ENCODE measurements at regions not wholly inside any gene's neighbourhood (a gene's known extent, or its start where the extent isn't known, plus 50 kb on each side); places are given as distances from the start of the nearest gene placed in this dataset.

DNA sequence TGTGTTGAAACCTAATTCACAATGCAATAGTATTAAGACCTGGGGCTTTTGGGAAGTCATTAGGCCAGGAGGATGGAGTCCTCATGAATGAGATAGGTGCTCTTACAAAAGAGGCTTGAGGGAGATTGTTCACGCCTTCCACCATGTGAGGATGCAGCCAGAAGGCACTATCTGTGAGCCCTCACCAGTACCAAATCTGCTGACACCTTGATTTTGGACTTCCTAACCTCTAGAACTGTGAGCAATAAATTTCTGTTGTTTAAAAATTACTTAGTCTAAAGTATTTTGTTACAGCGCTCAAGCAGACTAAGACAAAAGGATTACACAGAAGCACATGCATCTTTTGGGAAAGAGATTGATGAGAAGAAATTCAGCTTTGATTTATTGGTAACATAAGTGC is 232.9 kb upstream of the NR4A3 start:
- intact Hi-C loops (cut with DNase I), result no loop called here
- no peaks in the 10 kb centered on the region for H3K27me3 ChIP-seq
- DNase-seq (ENCODE audit: extremely low spot score in 2 of 2), result no peak
- H3K36me3 ChIP-seq, result no peaks in the 10 kb centered on the region
- H3K9me3 ChIP-seq, result no peaks in the 10 kb centered on the region
- H3K4me3 ChIP-seq, result no peak overlapping the region
- no peak overlapping the region for H3K27ac ChIP-seq
- TF ChIP-seq, protein P1, sequence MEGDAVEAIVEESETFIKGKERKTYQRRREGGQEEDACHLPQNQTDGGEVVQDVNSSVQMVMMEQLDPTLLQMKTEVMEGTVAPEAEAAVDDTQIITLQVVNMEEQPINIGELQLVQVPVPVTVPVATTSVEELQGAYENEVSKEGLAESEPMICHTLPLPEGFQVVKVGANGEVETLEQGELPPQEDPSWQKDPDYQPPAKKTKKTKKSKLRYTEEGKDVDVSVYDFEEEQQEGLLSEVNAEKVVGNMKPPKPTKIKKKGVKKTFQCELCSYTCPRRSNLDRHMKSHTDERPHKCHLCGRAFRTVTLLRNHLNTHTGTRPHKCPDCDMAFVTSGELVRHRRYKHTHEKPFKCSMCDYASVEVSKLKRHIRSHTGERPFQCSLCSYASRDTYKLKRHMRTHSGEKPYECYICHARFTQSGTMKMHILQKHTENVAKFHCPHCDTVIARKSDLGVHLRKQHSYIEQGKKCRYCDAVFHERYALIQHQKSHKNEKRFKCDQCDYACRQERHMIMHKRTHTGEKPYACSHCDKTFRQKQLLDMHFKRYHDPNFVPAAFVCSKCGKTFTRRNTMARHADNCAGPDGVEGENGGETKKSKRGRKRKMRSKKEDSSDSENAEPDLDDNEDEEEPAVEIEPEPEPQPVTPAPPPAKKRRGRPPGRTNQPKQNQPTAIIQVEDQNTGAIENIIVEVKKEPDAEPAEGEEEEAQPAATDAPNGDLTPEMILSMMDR (IDR thresholded peaks at IDR 0.05), result no peak
- TF ChIP-seq POLR2A (IDR thresholded peaks at IDR 0.05) (no peak), POLR2AphosphoS5 (IDR thresholded peaks at IDR 0.05; ENCODE audit: insufficient read depth in 1 of 2, low read depth in 1 of 2) (no peak)
- no peaks in the 10 kb centered on the region for H3K4me1 ChIP-seq

DNA sequence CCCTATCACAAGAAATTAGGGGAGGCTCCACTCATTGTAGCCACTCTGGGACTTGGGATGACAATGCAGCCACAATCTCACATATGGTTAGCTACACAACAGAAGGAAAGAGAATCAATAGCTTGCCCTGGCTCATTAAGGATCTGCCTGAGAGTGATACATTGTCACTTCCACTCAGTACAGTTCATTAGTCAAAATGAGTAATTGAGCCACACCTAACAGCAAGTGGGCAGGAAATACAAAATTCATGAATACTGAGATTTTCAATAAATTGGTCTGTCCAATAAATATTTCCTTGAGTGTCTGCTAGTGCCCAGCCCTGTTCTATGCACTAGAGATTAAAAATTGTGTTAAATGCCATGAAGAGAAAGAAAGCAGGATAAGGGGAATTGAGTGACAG is 231.3 kb upstream of the NR4A3 start:
- Histone ChIP-seq H3K27me3 (no peaks in the 10 kb centered on the region), H3K27ac (no peak overlapping the region), H3K4me3 (no peak overlapping the region), H3K9me3 (no peaks in the 10 kb centered on the region), H3K4me1 (no peaks in the 10 kb centered on the region), H3K36me3 (no peaks in the 10 kb centered on the region)
- TF ChIP-seq POLR2A (IDR thresholded peaks at IDR 0.05) (no peak), POLR2AphosphoS5 (IDR thresholded peaks at IDR 0.05; ENCODE audit: insufficient read depth in 1 of 2, low read depth in 1 of 2) (no peak)
- TF ChIP-seq, protein P1 (IDR thresholded peaks at IDR 0.05), result no peak
- intact Hi-C loops (cut with DNase I), result no loop called here
- DNase-seq (ENCODE audit: extremely low spot score in 2 of 2), result no peak

DNA sequence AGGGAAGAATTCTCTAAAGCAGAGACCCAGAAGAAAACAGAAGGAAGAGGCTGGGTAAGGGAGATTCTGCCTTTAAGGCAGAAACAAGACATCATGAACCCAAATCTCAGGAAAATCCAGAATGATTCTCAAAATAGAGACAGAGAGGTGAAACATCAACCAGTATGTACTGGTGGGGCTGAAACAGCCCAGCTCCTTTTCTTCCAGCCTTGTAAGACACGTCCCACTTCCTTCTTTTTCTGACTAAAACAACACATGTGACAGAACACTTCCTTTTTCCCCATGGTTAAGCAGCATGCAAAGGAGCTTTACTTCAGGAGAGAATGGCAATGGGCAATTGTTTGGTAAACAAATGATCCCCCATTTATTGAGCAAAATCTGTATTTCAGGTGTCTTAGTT is 230.8 kb upstream of the NR4A3 start:
- H3K27ac ChIP-seq, result no peak overlapping the region
- H3K27me3 ChIP-seq, result no peaks in the 10 kb centered on the region
- no peaks in the 10 kb centered on the region for H3K9me3 ChIP-seq
- DNase-seq (ENCODE audit: extremely low spot score in 2 of 2), result no peak
- H3K36me3 ChIP-seq, result no peaks in the 10 kb centered on the region
- H3K4me3 ChIP-seq, result no peak overlapping the region
- no peaks in the 10 kb centered on the region for H3K4me1 ChIP-seq
- TF ChIP-seq, protein P1 (IDR thresholded peaks at IDR 0.05), result no peak
- no peak for TF ChIP-seq POLR2AphosphoS5 (IDR thresholded peaks at IDR 0.05; ENCODE audit: insufficient read depth in 1 of 2, low read depth in 1 of 2)
- TF ChIP-seq POLR2A (IDR thresholded peaks at IDR 0.05), result no peak
- intact Hi-C loops (cut with DNase I), result no loop called here

DNA sequence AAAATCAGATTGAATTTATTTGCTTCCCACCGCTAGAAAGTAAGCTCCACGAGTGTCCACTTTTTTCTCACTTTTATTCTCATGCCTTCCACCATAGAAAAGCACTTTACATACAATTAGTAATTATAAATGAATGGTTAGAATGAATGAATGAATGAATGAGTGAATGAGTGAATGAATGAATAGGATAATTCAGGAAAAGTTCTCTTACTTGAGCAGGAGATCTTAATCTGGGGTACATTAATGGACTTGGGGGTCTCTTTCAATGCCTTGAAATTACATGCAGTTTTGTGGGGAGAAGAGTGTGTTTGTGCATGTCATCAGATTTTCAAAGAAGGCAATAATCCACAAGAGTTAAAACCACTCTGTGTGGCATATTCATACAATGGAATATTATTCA is 229.9 kb upstream of the NR4A3 start:
- DNase-seq (ENCODE audit: extremely low spot score in 2 of 2), result no peak
- H3K9me3 ChIP-seq, result no peaks in the 10 kb centered on the region
- TF ChIP-seq, protein P1 (IDR thresholded peaks at IDR 0.05), result no peak
- no peak for TF ChIP-seq POLR2A (IDR thresholded peaks at IDR 0.05)
- no peak for TF ChIP-seq POLR2AphosphoS5 (IDR thresholded peaks at IDR 0.05; ENCODE audit: insufficient read depth in 1 of 2, low read depth in 1 of 2)
- no peak overlapping the region for H3K27ac ChIP-seq
- intact Hi-C loops (cut with DNase I), result no loop called here
- no peaks in the 10 kb centered on the region for H3K4me1 ChIP-seq
- no peaks in the 10 kb centered on the region for H3K36me3 ChIP-seq
- H3K4me3 ChIP-seq, result no peak overlapping the region
- H3K27me3 ChIP-seq, result no peaks in the 10 kb centered on the region

DNA sequence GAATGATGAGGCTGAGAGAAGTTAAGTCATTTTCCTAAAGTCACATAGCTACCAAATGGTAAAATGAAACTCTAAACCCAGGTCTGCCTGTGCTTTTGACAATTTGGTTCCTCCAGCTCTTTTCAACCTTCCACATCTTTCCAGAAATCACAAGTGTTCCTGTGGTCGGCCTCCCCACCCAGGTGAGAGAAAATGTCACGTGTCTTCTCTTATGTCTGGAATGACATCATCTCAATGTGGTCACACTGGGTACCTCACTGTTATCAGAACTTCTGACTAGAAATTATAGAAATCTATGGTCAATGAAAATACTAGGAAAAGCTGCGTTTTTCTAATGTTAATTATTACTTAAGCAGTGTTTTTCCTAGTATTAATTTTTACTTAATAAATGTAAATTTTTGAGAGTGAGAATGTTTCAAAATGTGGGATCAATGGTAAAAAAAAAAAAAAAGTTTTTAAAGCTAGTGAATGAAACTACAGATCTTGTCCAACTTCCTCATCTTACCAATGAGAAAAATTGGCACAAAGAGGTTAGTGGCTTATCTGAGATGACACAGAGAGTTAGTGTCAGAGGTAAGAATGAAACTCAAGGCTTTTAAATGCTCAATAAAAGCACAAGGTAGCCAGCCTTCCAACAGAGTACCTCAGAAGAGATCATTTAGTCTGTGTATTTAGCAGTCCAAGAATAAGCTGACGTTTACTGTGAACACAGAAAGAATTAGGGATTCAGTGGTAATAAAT is 228.7 kb upstream of the NR4A3 start:
- Histone ChIP-seq H3K4me3 (no peak overlapping the region), H3K27ac (no peak overlapping the region), H3K36me3 (no peaks in the 10 kb centered on the region), H3K4me1 (no peaks in the 10 kb centered on the region), H3K9me3 (no peaks in the 10 kb centered on the region), H3K27me3 (no peaks in the 10 kb centered on the region)
- no peak for DNase-seq (ENCODE audit: extremely low spot score in 2 of 2)
- TF ChIP-seq POLR2AphosphoS5 (IDR thresholded peaks at IDR 0.05; ENCODE audit: insufficient read depth in 1 of 2, low read depth in 1 of 2), result no peak
- no peak for TF ChIP-seq POLR2A (IDR thresholded peaks at IDR 0.05)
- TF ChIP-seq, protein P1 (IDR thresholded peaks at IDR 0.05), result no peak
- intact Hi-C loops (cut with DNase I), result no loop called here

Data from vagina (tissue), 2 donors.